Stimulated activated naive B cell treated with anti-CD40 and anti-IgM and Interleukin-4, amounts not matched to agents 10 μg/mL and 1 μg/mL and 100 μg/mL, for 72 hours (primary cell): ENCODE measurements at regions not wholly inside any gene's neighbourhood (a gene's known extent, or its start where the extent isn't known, plus 50 kb on each side); places are given as distances from the start of the nearest gene placed in this dataset.
A peak's percentile ranks its signal among the peaks of the same experiment; 100 is the strongest.
"Not testable (repeated sequence)": the region's sequence is repeated elsewhere in the genome, so short reads cannot be mapped to it uniquely, and the experiment has no call there.

Source experiments
- ATAC-seq, 2 donors: fragments of 150-1000 bp; cut with Tn5 transposase; replicated peaks; 2 replicates each; pipeline ENCODE4 v1.10.0; 2021; ENCODE audit warnings: moderate library complexity in 1 of 2
- DNase-seq: peaks from one replicate; pipeline ENCODE4 v3.0.0; 2021
- H3K27ac Mint-ChIP-seq: one replicate; pipeline ENCODE4 v1.8.0; 2022; ENCODE audit warnings: mild to moderate bottlenecking, mixed read lengths
- H3K27me3 Mint-ChIP-seq, 2 donors: one replicate each; pipeline ENCODE4 v1.8.0; 2022; ENCODE audit warnings: mixed read lengths in 2 of 2
- H3K36me3 Mint-ChIP-seq, 2 donors: one replicate each; pipeline ENCODE4 v1.8.0; 2022; ENCODE audit warnings: mixed read lengths in 2 of 2, mild to moderate bottlenecking in 1 of 2
- H3K4me1 Mint-ChIP-seq, 2 donors: one replicate each; pipeline ENCODE4 v1.8.0; 2022; ENCODE audit warnings: mixed read lengths in 2 of 2, mild to moderate bottlenecking in 1 of 2
- H3K4me3 Mint-ChIP-seq, 2 donors: one replicate each; pipeline ENCODE4 v1.8.0; 2022; ENCODE audit warnings: mild to moderate bottlenecking in 2 of 2, mixed read lengths in 2 of 2, moderate library complexity in 1 of 2
- H3K9me3 Mint-ChIP-seq, 2 donors: one replicate each; pipeline ENCODE4 v1.8.0; 2022; ENCODE audit warnings: mixed read lengths in 2 of 2, mild to moderate bottlenecking in 1 of 2

DNA sequence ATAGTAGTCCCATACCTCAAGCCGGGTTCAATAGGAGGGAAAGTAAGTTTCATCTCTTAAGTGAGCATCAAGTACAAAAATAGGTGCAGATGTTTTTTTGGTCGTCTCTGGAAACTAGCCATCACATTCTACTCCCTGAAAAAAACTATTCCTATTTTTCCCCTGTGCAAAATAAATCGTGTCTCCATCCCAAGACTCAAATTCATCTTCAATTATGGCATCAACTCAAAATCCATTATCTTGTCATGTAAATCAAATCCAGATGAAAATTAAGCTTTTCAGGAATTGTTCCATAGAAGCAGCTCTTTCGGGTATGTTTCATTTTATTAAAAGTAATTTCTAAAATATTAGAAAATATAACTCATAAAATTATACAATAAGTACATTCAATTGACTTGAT is 1368.4 kb downstream of the GRIK2 start:
- H3K4me3 Mint-ChIP-seq, result no peak overlapping the region

DNA sequence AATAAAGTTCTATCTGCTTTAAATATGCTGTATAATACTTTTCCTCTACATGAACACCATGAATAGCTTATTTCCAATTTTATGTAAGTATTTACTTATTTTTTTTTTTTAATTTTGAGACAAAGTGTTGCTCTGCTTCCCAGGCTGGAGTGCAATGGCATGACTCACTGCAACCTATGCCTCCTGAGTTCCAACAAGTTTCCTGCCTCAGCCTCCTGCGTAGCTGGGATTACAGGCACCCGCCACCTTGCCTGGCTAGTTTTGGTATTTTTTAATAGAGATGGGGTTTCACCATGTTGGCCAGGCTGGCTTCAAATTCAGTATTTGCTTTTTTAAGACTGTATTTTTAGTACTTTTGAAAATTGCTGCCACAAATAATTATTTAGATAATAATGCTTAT is 1365.9 kb downstream of the GRIK2 start:
- H3K36me3 Mint-ChIP-seq, result peaks cover 0 to 2% of the 10 kb centered on the region in 2 donors
- H3K27ac Mint-ChIP-seq, result no peak overlapping the region
- no peak overlapping the region for H3K4me3 Mint-ChIP-seq
- no peaks in the 10 kb centered on the region for H3K4me1 Mint-ChIP-seq
- DNase-seq (no peak), ATAC-seq (no peak)
- no peaks in the 10 kb centered on the region for H3K27me3 Mint-ChIP-seq
- H3K9me3 Mint-ChIP-seq, result peaks cover 5 to 8% of the 10 kb centered on the region in 2 donors

More for the DNA sequence above, 1368.4 kb downstream of the GRIK2 start:
- no peaks in the 10 kb centered on the region for H3K4me1 Mint-ChIP-seq
- DNase-seq (no peak), ATAC-seq (no peak)
- peaks cover 0 to 2% of the 10 kb centered on the region in 2 donors for H3K36me3 Mint-ChIP-seq
- H3K27ac Mint-ChIP-seq, result no peak overlapping the region
- H3K9me3 Mint-ChIP-seq, result peaks cover 5 to 6% of the 10 kb centered on the region in 2 donors
- H3K27me3 Mint-ChIP-seq, result no peaks in the 10 kb centered on the region

DNA sequence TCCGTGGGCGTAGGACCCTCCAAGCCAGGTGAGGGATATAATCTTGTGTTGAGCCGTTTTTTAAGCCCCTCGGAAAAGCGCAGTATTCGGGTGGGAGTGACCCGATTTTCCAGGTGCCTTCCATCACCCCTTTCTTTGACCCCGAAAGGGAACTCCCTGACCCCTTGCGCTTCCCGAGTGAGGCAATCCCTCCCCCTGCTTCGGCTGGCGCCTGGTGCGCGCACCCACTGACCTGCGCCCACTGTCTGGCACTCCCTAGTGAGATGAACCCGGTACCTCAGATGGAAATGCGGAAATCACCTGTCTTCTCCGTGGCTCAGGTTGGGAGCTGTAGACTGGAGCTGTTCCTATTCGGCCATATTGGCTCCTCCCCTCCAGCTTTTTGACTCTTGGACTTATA is 1365.0 kb downstream of the GRIK2 start:
- H3K27ac Mint-ChIP-seq, ATAC-seq, H3K27me3 Mint-ChIP-seq, H3K36me3 Mint-ChIP-seq, H3K9me3 Mint-ChIP-seq, DNase-seq, H3K4me1 Mint-ChIP-seq, H3K4me3 Mint-ChIP-seq: not testable (repeated sequence)

DNA sequence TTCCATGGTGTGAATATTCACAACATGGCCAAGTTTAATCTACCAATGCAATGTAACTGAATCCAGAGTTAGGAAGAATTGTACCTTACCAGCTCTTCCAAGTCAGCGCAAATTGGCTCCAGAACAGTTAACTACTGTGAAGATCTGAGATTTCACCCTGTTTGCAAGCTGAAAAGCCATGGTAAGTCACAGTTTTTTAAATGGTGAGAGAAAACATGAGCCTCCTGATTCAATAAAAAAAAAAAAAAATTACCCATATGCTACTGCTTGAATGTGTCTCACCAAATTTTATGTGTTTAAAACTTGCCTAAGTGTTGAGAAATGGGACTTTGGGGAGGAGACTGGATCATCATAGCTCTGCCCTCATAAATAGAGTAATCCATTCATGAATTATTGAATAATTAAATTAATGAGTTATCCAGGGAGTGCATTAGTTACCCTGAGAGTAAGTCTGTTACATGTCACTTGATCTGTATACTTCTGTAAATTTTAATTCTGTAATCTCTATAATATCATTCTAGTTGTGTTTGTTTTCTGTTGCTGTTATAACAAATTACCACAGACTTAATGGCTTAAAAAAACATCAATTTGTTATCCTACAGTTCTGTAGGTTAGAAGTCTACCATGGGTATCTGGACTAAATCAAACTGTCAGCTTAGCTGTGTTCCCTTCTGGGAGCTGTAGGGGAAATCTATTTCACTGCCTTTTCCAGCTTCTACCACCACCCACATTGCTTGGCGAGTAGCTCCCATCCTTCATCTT is 1355.9 kb downstream of the GRIK2 start:
- Mint-ChIP-seq H3K9me3 (peaks cover 0 to 3% of the 10 kb centered on the region in 2 donors), H3K4me3 (no peak overlapping the region), H3K4me1 (no peaks in the 10 kb centered on the region), H3K36me3 (no peaks in the 10 kb centered on the region), H3K27me3 (no peaks in the 10 kb centered on the region), H3K27ac (no peak overlapping the region)
- no peak for DNase-seq
- ATAC-seq, result no peak

DNA sequence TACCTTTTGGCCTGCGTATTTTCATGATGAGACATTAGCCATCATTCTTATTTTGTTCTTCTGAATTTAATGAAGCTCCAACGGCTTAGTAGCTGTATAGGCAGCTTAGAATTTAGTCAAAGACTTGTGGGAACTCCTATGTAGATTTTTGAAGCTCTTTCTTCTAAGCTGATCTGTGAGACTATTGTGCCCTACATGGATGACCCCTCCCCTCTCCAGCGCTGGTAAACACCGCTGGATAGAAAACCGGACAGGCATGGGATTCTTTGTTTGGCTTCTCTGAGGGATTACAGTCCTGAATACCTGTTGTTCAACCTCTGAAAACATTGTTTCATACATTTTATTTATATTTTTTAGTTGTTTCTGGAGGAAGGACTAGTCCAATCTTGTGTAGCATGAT is 1353.4 kb downstream of the GRIK2 start:
- no peak overlapping the region for H3K4me3 Mint-ChIP-seq
- no peak for DNase-seq
- H3K9me3 Mint-ChIP-seq, result peaks cover 0 to 3% of the 10 kb centered on the region in 2 donors
- no peak for ATAC-seq
- H3K4me1 Mint-ChIP-seq, result no peaks in the 10 kb centered on the region
- H3K36me3 Mint-ChIP-seq, result no peaks in the 10 kb centered on the region
- no peaks in the 10 kb centered on the region for H3K27me3 Mint-ChIP-seq
- no peak overlapping the region for H3K27ac Mint-ChIP-seq

DNA sequence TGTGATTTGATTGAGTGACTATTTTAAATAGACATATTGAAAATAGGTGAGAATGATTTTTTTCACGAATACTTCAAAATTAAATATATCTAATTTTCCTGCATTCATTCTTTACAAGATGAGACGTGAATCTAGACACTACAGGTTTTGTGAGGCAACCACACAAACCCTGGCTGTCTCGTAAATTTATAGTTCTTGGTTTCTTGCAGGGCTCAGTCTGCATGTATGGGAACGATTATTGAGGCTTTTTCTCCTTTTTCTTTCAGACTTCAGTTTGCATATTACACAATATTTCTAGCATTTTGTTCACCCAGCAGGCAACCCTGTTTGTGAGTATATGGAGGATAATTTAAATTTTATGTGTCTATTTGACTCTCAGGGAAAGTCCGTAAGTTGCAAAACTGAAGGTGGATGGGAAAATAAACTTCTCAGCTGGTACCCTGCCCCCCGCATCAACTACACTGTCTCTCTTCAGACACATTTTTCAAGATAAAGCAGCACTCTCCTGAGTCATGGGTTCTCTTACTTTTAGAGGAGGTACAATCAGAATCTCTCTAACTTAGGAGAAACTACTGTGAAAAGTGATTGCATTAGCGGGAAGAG is 1349.3 kb downstream of the GRIK2 start:
- Mint-ChIP-seq H3K9me3 (no peaks in the 10 kb centered on the region), H3K4me3 (no peak overlapping the region), H3K4me1 (no peaks in the 10 kb centered on the region), H3K27me3 (no peaks in the 10 kb centered on the region), H3K36me3 (no peaks in the 10 kb centered on the region), H3K27ac (no peak overlapping the region)
- no peak for ATAC-seq
- DNase-seq, result no peak

DNA sequence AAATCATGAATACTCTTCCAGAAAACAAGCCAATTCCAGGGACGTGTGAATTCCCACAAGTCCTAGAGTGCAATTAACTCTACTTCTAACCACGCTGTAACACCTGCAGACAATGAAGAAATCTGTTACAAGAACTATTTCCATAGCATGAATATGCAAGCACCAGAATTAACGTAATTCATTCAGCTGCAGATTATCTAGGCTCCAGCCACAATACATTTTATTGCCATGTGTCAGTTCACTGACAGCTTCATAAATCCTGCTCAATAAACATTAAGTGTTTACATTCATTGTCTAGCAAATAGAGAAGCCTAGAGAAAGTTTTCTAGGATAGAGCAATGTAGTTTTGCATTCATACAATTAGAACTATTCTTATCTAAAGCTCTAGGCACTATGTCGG is 1348.5 kb downstream of the GRIK2 start:
- Mint-ChIP-seq H3K9me3 (no peaks in the 10 kb centered on the region), H3K27me3 (no peaks in the 10 kb centered on the region), H3K4me1 (no peaks in the 10 kb centered on the region), H3K27ac (no peak overlapping the region), H3K4me3 (no peak overlapping the region), H3K36me3 (no peaks in the 10 kb centered on the region)
- DNase-seq (no peak), ATAC-seq (no peak)

DNA sequence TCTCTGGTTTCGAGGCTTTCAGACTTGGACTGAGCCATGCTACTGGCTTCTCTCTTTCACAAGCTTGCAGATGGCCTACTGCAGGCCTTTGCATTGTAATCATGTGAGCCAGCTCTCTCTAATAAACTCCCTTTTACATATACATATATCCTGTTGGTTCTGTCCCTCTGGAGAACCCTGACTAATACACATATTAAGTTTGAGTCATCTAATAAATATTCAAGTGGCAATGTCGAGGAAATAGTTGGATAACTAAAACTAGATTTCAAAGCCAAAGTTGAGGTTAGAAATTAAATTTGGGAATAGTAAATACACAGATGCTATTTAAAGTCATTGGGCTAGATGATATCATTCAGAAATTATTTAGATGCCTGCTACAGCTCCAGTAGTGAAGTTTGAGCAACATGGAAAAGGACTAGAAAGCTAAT is 1343.4 kb downstream of the GRIK2 start:
- H3K4me1 Mint-ChIP-seq, result no peaks in the 10 kb centered on the region
- no peak overlapping the region for H3K27ac Mint-ChIP-seq
- no peak for ATAC-seq
- H3K9me3 Mint-ChIP-seq, result peaks cover 0 to 2% of the 10 kb centered on the region in 2 donors
- no peaks in the 10 kb centered on the region for H3K36me3 Mint-ChIP-seq
- H3K27me3 Mint-ChIP-seq, result no peaks in the 10 kb centered on the region
- no peak overlapping the region for H3K4me3 Mint-ChIP-seq
- DNase-seq, result no peak

DNA sequence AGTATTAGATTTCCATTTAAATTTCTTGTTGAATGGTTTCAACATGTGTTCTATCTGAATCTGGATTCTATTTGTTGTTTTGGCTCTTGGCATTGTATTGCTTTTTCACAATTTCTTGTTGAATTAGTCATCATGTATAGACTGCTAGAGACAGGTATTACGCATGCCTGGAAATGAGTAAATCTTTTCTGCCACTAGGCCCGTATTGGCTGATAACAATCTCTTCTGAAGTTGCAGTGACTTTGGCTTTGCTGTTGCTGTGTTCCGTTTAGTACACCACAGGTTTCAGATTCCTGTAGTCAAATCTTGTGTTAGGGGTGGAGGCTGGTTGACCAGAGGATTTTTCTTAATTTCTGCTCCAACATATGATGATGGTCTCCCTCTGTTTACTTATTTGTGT is 1339.4 kb downstream of the GRIK2 start:
- no peaks in the 10 kb centered on the region for H3K4me1 Mint-ChIP-seq
- H3K4me3 Mint-ChIP-seq, result no peak overlapping the region
- H3K9me3 Mint-ChIP-seq, result peaks cover 2 to 3% of the 10 kb centered on the region in 2 donors
- H3K27ac Mint-ChIP-seq, result no peak overlapping the region
- no peaks in the 10 kb centered on the region for H3K27me3 Mint-ChIP-seq
- no peaks in the 10 kb centered on the region for H3K36me3 Mint-ChIP-seq
- DNase-seq, result no peak
- ATAC-seq, result no peak

DNA sequence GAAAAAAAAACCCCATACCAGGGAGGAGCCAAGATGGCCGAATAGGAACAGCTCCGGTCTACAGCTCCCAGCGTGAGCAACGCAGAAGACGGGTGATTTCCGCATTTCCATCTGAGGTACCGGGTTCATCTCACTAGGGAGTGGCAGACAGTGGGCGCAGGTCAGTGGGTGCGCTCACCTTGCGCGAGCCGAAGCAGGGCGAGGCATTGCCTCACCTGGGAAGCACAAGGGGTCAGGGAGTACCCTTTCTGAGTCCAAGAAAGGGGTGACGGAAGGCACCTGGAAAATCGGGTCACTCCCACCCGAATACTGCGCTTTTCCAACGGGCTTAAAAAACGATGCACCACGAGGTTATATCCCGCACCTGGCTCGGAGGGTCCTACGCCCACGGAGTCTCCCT is 1328.6 kb downstream of the GRIK2 start:
- H3K27me3 Mint-ChIP-seq, H3K27ac Mint-ChIP-seq, DNase-seq, ATAC-seq, H3K4me1 Mint-ChIP-seq, H3K36me3 Mint-ChIP-seq, H3K9me3 Mint-ChIP-seq, H3K4me3 Mint-ChIP-seq: not testable (repeated sequence)

DNA sequence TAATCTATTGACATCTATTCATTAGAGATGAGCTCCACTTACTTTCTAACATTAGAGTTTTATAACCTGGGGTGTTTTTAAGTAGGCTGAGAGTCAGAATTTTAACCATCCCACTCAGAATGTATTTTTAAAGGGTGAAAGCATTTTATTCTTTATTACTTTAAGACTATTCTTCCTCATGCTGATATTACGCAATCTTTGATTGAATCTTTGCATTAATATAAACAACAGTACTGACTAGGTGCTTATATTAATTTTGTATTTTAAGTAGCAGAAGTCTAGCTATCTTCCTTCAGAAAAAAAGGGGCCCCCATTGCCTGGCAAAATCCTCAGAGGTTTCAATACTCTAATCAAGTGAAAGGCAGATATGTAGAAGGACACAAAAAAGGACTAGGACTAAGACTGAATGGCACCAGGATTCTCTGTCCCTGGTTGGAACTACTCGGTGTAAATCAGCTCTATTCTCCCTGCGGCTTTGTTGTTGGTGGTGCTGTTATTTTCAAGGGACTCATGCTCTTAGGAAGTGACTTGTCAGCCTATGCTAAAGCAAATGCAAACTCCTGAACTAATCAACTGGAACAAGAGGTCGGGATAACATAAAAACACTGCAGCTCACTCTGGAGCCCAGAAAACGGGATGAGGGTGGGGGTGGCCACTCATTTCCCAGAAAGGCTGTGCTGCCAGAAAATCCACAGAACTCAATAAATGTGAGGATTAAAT is 1324.4 kb downstream of the GRIK2 start:
- Mint-ChIP-seq H3K4me1 (no peaks in the 10 kb centered on the region), H3K27me3 (no peaks in the 10 kb centered on the region), H3K27ac (no peak overlapping the region), H3K4me3 (no peak overlapping the region), H3K9me3 (no peaks in the 10 kb centered on the region), H3K36me3 (no peaks in the 10 kb centered on the region)
- DNase-seq (no peak), ATAC-seq (no peak)

DNA sequence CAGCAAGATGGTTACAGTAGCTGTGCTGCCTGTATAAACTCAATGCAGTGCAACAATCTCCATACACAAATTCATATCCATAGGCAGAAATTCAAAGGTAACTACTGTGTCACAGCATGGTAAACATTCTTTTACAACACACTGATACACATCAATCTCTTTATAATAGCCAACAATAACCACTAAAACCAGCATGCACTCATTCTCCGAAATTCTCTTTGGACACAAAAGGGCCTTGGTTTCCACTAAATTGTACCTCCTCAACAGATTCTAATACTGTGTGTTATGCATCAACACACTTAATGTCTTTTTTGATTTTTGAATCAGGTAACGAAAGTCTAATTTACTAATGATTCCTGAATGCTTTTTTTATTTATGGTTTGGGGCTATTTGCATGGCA is 1323.7 kb downstream of the GRIK2 start:
- Mint-ChIP-seq H3K4me3 (no peak overlapping the region), H3K36me3 (no peaks in the 10 kb centered on the region), H3K4me1 (no peaks in the 10 kb centered on the region), H3K27ac (no peak overlapping the region), H3K9me3 (no peaks in the 10 kb centered on the region), H3K27me3 (no peaks in the 10 kb centered on the region)
- ATAC-seq, result no peak
- DNase-seq, result no peak

DNA sequence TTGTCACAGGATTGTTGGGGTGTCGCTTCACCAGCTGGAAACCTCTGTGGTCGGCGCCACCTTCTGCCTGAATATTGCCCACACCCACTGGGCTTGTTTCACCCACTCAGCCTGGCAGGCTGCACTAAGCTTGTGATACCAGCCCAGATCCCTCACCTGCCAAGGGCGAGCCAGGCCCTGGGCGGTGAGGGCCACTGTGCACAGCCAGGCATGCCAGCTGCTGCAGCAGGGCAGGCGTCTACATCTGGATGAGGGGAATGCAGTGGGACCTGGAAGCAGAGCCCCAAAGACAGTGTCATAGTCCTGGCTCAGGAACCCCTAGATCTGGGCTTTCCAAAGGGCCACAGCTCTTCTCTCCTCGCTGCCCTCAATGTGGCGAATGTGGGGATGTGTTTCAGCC is 1307.5 kb downstream of the GRIK2 start:
- H3K4me1 Mint-ChIP-seq, result no peaks in the 10 kb centered on the region
- peaks cover 0 to 4% of the 10 kb centered on the region in 2 donors for H3K9me3 Mint-ChIP-seq
- ATAC-seq, result peak in 1 of 2 donors; percentile 12
- no peaks in the 10 kb centered on the region for H3K27me3 Mint-ChIP-seq
- no peak overlapping the region for H3K4me3 Mint-ChIP-seq
- H3K36me3 Mint-ChIP-seq, result no peaks in the 10 kb centered on the region
- no peak overlapping the region for H3K27ac Mint-ChIP-seq
- no peak for DNase-seq

DNA sequence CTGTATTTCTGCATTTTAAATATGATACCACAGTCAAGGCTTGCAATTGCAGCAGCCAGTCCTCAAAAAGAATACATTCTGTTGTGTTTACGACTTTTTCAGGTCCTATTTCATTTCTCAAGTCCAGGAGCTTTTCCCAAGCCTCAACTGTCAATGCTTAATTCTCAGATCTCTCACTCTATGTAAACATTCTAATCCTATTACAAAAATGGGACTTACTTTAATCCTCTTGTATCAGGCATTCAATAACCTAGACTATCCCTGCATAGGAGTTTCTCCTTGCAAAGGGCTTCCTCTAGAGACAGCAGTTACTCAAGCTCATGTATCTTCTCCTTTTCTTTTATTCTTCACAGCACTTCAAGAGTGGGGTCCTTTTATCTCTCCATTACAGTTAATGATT is 1293.0 kb downstream of the GRIK2 start:
- Mint-ChIP-seq H3K27ac (no peak overlapping the region), H3K36me3 (no peaks in the 10 kb centered on the region), H3K4me1 (no peaks in the 10 kb centered on the region), H3K4me3 (no peak overlapping the region), H3K27me3 (no peaks in the 10 kb centered on the region), H3K9me3 (peaks cover 0 to 4% of the 10 kb centered on the region in 2 donors)
- ATAC-seq, result no peak
- DNase-seq, result no peak

DNA sequence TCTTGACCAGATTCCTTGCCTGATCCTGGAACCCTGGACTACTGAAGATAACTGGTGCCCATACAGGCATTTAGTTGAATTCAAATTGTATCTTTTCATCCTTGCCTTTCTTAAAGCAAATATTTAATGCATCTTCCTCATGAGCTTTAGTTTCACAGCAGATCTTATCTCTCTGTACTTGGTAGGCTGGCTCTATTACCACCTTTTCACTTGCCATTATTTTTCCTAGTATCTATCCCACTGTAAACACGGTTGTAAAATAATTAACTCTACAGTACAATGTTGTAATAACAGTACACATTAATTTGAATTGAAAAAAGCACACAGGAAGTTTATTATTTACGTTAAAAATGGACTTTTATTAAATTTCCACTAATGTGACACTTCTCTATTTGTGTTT is 1286.9 kb downstream of the GRIK2 start:
- no peak overlapping the region for H3K27ac Mint-ChIP-seq
- H3K4me3 Mint-ChIP-seq, result no peak overlapping the region
- no peaks in the 10 kb centered on the region for H3K9me3 Mint-ChIP-seq
- H3K27me3 Mint-ChIP-seq, result no peaks in the 10 kb centered on the region
- H3K36me3 Mint-ChIP-seq, result no peaks in the 10 kb centered on the region
- no peak for DNase-seq
- ATAC-seq, result no peak
- H3K4me1 Mint-ChIP-seq, result no peaks in the 10 kb centered on the region
